Stimulated activated CD4-positive, alpha-beta T cell treated with anti-CD3 and anti-CD28 coated beads, Interleukin-1b, Interleukin-23, amount 100 ng/mL, for 48 hours (primary cell): ENCODE measurements at regions not wholly inside any gene's neighbourhood (a gene's known extent, or its start where the extent isn't known, plus 50 kb on each side); places are given as distances from the start of the nearest gene placed in this dataset.
"Not testable (repeated sequence)": the region's sequence is repeated elsewhere in the genome, so short reads cannot be mapped to it uniquely, and the experiment has no call there.

Experiments used
- DNase-seq: peaks from one replicate; pipeline ENCODE4 v3.0.0-alpha.2; 2020

DNA sequence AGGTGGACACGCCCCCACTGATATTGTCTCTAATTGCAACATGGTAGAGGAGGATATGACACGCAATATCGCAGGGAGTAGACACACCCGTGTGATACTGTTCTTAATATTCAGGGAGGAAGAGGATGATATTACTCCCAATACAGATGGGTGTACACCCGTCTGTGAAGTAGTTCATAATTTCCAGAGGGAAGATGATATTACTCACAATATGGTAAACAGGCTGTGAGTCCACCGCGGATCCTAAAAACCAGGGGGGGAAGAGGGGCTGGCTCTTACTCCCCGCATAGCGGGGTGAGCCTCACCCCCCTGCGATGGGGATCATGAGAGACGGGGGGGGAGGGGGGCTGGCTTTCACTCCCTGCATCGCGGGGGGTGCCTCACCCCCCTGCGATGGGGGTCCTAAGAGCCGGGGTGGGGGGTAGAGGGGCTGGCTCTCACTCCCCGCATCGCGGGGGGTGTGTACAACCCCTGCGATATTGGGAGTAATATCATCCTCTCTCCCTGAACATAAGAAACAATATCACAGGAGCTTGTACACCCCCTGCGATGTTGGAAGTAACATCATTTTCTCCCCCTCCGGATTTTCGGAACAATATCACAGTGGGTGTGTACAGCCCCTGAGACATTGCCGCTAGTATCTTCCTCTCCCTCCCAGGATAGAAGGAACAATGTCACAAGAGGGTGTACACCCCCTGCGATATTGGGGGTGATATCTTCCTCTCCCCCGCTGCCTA is 52.2 kb upstream of the FRG2C start:
- not testable (repeated sequence) for DNase-seq
